HL-60 (cell line): ENCODE measurements at regions not wholly inside any gene's neighbourhood (a gene's known extent, or its start where the extent isn't known, plus 50 kb on each side); places are given as distances from the start of the nearest gene placed in this dataset.

Experiments used
- CTCF ChIP-seq: IDR thresholded peaks from one replicate; pipeline ENCODE4 v1.5.1; 2011; ENCODE audit warnings: low read length, control low read depth, inconsistent platforms; ENCODE audit not compliant: insufficient read depth
- POLR2AphosphoS5 ChIP-seq: IDR thresholded peaks from 2 replicates; pipeline ENCODE4 v1.6.1; 2012; ENCODE audit warnings: low read depth

DNA sequence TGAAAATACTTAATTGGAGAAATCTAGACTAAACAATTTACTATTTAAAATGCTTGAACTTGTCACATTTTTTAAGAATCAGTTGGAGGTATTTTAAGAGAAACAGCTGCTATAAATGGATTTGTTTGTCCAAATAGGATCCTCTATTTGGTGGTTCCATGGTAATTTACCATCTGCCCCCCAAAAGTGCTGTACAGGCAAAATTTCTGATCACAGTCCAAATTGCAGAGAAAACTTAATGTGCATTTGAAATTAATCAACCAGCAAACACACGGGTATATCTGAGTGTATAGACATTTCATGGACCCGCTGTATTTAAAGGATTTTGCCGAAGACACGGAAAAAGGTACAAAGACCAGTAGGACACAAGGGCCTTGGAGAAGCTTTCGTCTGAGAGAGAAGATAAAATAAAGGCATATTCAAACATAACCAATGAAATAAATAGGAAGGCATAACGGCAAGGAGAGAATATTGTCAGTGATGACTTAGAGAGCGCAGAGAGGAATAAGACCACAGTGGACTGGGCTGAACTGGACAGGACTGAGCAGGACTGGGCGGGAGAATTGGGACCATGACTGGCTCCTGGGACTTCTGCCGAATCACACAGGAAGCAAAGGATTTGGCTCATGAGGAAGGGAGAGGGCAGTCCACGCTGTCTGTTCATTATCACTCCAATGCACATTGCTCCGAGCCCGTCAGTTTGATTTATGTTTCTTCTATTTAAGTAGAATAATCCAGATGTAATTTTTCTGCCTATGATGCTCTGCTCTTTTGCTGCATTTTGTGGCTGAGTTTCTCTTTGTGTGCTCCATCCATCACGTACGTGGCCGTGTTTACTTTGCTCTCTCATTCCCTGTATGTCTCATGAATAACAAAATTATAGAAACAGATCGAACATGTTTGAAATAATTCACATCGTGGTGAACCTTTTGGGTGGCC lies 112.8 kb downstream of the PRLHR start:
- TF ChIP-seq CTCF (no peak), POLR2AphosphoS5 (no peak)
